HEK293 (cell line): ENCODE measurements at regions not wholly inside any gene's neighbourhood (a gene's known extent, or its start where the extent isn't known, plus 50 kb on each side); places are given as distances from the start of the nearest gene placed in this dataset.

ENCODE experiments used
- CTCF ChIA-PET: fragments of 350-600 bp; formaldehyde crosslinking; extraction: SDS; loops from one replicate; lab custom pipeline; 2021; ENCODE audit warnings: antibody characterized with exemption; lab: Yijun Ruan, JAX
- POLR2A ChIA-PET: fragments of 300-600 bp; formaldehyde crosslinking; extraction: SDS; loops from one replicate; lab custom pipeline; 2020; ENCODE audit warnings: antibody characterized with exemption, inconsistent platforms; lab: Yijun Ruan, JAX
- H3K27ac ChIP-seq: fragments of 200-500 bp; sonication (Bioruptor generic); 2 replicates; pipeline ENCODE4 v1.5.1; 2014; ENCODE audit warnings: low read depth, low read length, control low read depth, inconsistent platforms; ENCODE audit errors: extremely low read depth
- H3K36me3 ChIP-seq, 2 experiments: fragments of 200-500 bp in 1 of 2; sonication (Bioruptor generic) in 1 of 2; 1 replicate in 1 of 2; 2 replicates in 1 of 2; pipeline ENCODE4 v1.5.1; 2014 to 2017; ENCODE audit warnings: inconsistent platforms in 2 of 2, low read length in 2 of 2; ENCODE audit not compliant: control insufficient read depth in 2 of 2, insufficient read depth in 1 of 2
- H3K4me1 ChIP-seq: fragments of 200-500 bp; sonication (Bioruptor generic); 2 replicates; pipeline ENCODE4 v1.5.1; 2014; ENCODE audit warnings: mild to moderate bottlenecking, low read length, inconsistent platforms; ENCODE audit not compliant: control insufficient read depth, insufficient read depth
- H3K4me3 ChIP-seq: 2 replicates; pipeline ENCODE4 v1.5.1; 2011; ENCODE audit warnings: low read depth, mild to moderate bottlenecking, control low read depth, low read length, moderate library complexity
- H3K9me3 ChIP-seq: fragments of 200-500 bp; sonication (Bioruptor generic); 2 replicates; pipeline ENCODE4 v1.5.1; 2014; ENCODE audit warnings: low read depth, low read length, inconsistent platforms; ENCODE audit not compliant: control insufficient read depth, insufficient read depth
- SALL2 ChIP-seq: fragments of 450-650 bp; formaldehyde crosslinking; IDR thresholded peaks from 2 replicates; pipeline ENCODE4 v1.5.0; 2017; ENCODE audit warnings: missing biosample characterization, mild to moderate bottlenecking, missing genetic modification characterization, borderline replicate concordance
- YY1 ChIP-seq: fragments of 450-650 bp; formaldehyde crosslinking; IDR thresholded peaks from 2 replicates; pipeline ENCODE4 v1.5.1; 2018; ENCODE audit warnings: missing biosample characterization, missing genetic modification characterization
- ZNF335 ChIP-seq: fragments of 450-650 bp; formaldehyde crosslinking; conservative IDR thresholded peaks from 2 replicates; pipeline ENCODE4 v1.5.1; 2016; ENCODE audit warnings: missing biosample characterization, missing genetic modification characterization
- ZNF404 ChIP-seq: fragments of 450-650 bp; formaldehyde crosslinking; IDR thresholded peaks from 2 replicates; pipeline ENCODE4 v1.5.1; 2017; ENCODE audit warnings: missing biosample characterization, missing genetic modification characterization
- ZNF501 ChIP-seq: fragments of 450-650 bp; formaldehyde crosslinking; IDR thresholded peaks from 2 replicates; pipeline ENCODE4 v1.5.1; 2016; ENCODE audit warnings: missing biosample characterization, missing genetic modification characterization
- ZNF513 ChIP-seq: fragments of 450-650 bp; IDR thresholded peaks from 2 replicates; pipeline ENCODE4 v1.5.1; 2018; ENCODE audit warnings: missing biosample characterization, missing genetic modification characterization
- ZNF555 ChIP-seq: fragments of 450-650 bp; formaldehyde crosslinking; conservative IDR thresholded peaks from 2 replicates; pipeline ENCODE4 v1.5.1; 2017; ENCODE audit warnings: missing biosample characterization, mild to moderate bottlenecking, missing genetic modification characterization, inconsistent platforms
- ZNF580 ChIP-seq: fragments of 450-650 bp; formaldehyde crosslinking; IDR thresholded peaks from 2 replicates; pipeline ENCODE4 v1.5.1; 2016; ENCODE audit warnings: missing biosample characterization, missing genetic modification characterization
- ZNF639 ChIP-seq: fragments of 450-650 bp; formaldehyde crosslinking; IDR thresholded peaks from 2 replicates; pipeline ENCODE4 v1.5.1; 2016; ENCODE audit warnings: missing biosample characterization, missing genetic modification characterization
- ZNF677 ChIP-seq: fragments of 450-650 bp; IDR thresholded peaks from 2 replicates; pipeline ENCODE4 v1.5.0; 2018; ENCODE audit warnings: missing biosample characterization, mild to moderate bottlenecking, missing genetic modification characterization, moderate library complexity
- ZNF704 ChIP-seq: fragments of 450-650 bp; formaldehyde crosslinking; IDR thresholded peaks from 2 replicates; pipeline ENCODE4 v1.5.1; 2016; ENCODE audit warnings: missing biosample characterization, missing genetic modification characterization
- ZSCAN16 ChIP-seq: fragments of 450-650 bp; formaldehyde crosslinking; IDR thresholded peaks from 2 replicates; pipeline ENCODE4 v1.5.1; 2016; ENCODE audit warnings: missing biosample characterization, missing genetic modification characterization
- TF ChIP-seq, protein P1 (sequence below): fragments of 450-650 bp; formaldehyde crosslinking; IDR thresholded peaks from 2 replicates; pipeline ENCODE4 v1.5.1; 2016; ENCODE audit warnings: missing biosample characterization, missing genetic modification characterization

DNA sequence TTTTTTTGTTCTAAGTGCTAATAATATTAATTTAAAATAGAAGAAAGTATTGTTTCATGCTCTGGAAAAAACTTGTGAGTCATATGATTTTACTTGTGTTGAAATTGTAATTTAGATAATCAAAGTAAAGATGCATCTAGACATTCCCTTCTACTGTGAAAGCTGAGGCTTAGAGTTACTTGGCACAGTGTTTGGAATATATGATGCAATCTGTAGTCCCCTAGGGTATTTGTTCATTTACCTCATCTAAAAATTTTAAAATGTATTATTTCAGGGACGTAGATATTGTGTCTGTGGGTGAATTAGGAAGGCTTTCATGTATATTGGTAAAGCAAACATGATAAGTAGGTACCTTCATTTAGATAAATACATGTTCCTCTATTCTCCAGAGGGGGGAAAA, 793.5 kb upstream of the CNTN5 start (continued):
- no peak for TF ChIP-seq ZNF677 (tag by site-specific recombination)

DNA sequence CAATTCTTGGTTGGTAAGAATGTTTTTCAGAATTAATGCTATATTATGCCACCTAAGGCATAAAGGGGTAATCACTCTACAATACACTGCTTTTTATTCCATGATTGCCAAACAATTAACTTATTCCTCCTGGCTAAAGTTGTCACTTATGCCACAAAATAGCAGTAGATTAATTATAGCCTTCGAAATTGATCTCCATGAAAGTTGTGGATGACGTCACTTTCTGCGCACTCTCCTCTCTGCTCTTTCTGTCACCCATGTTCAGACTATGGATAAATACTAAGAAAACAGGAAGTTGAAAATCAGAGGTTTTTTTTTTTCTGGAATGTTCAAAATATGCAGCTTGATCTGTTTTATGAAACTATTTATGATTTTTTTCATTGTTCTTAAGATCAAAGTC, 790.1 kb upstream of the CNTN5 start:
- ChIA-PET POLR2A (no interaction called here), CTCF (no interaction called here)
- Histone ChIP-seq H3K4me3 (no peak overlapping the region), H3K9me3 (no peaks in the 10 kb centered on the region), H3K4me1 (no peaks in the 10 kb centered on the region), H3K36me3 (no peaks in the 10 kb centered on the region), H3K27ac (no peak overlapping the region)
- TF ChIP-seq ZNF580 (no peak), ZNF555 (tag by site-specific recombination) (no peak), ZNF501 (tag by site-specific recombination) (no peak), ZNF335 (tag by site-specific recombination) (no peak), YY1 (tag by site-specific recombination) (no peak), SALL2 (no peak), ZNF513 (no peak), ZNF639 (tag by site-specific recombination) (no peak), ZSCAN16 (tag by site-specific recombination) (no peak), ZNF404 (tag by site-specific recombination) (no peak)
- TF ChIP-seq, protein P1, sequence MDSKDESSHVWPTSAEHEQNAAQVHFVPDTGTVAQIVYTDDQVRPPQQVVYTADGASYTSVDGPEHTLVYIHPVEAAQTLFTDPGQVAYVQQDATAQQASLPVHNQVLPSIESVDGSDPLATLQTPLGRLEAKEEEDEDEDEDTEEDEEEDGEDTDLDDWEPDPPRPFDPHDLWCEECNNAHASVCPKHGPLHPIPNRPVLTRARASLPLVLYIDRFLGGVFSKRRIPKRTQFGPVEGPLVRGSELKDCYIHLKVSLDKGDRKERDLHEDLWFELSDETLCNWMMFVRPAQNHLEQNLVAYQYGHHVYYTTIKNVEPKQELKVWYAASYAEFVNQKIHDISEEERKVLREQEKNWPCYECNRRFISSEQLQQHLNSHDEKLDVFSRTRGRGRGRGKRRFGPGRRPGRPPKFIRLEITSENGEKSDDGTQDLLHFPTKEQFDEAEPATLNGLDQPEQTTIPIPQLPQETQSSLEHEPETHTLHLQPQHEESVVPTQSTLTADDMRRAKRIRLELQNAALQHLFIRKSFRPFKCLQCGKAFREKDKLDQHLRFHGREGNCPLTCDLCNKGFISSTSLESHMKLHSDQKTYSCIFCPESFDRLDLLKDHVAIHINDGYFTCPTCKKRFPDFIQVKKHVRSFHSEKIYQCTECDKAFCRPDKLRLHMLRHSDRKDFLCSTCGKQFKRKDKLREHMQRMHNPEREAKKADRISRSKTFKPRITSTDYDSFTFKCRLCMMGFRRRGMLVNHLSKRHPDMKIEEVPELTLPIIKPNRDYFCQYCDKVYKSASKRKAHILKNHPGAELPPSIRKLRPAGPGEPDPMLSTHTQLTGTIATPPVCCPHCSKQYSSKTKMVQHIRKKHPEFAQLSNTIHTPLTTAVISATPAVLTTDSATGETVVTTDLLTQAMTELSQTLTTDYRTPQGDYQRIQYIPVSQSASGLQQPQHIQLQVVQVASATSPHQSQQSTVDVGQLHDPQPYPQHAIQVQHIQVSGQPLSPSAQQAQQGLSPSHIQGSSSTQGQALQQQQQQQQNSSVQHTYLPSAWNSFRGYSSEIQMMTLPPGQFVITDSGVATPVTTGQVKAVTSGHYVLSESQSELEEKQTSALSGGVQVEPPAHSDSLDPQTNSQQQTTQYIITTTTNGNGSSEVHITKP (tag by site-specific recombination), result no peak

DNA sequence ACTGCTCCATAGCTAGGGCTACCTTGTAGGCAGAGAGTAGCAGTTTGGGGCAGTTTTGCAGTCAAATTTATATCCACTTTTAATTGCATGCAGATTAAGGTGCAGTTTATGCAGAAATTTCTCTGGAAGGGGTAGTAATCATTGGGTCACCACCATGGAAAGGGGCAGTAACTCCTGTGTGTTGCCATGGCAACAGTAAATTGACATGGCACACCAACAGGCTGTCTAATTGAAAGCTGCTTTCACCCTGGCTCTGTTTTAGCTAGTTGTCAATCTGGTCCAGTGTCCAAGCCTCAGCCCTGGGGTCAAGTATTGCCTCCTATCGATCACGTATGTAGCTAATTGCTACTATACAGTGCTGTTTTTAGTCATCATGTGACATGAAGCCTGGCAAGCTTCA, 786.1 kb upstream of the CNTN5 start:
- no peaks in the 10 kb centered on the region for H3K4me1 ChIP-seq
- CTCF ChIA-PET, result no interaction called here
- no peak for TF ChIP-seq ZNF704 (tag by site-specific recombination)
- H3K4me3 ChIP-seq, result no peak overlapping the region
- H3K9me3 ChIP-seq, result no peaks in the 10 kb centered on the region
- H3K36me3 ChIP-seq, result no peaks in the 10 kb centered on the region
- no peak overlapping the region for H3K27ac ChIP-seq
- POLR2A ChIA-PET, result no interaction called here
